Stimulated activated CD8-positive, alpha-beta memory T cell treated with anti-CD3 and anti-CD28 coated beads, Interleukin-15, amount 100 ng/mL, for 48 hours (primary cell): ENCODE measurements at regions not wholly inside any gene's neighbourhood (a gene's known extent, or its start where the extent isn't known, plus 50 kb on each side); places are given as distances from the start of the nearest gene placed in this dataset.

Experiments used
- DNase-seq, 2 donors: peaks; one replicate each; pipeline ENCODE4 v3.0.0-alpha.2; 2020; ENCODE audit warnings: low read depth in 2 of 2

- DNase-seq, result no peak
These were observed 171.7 kb upstream of the CELF2 start for GRCh38 chr10:10845826-10846503.

- DNase-seq, result no peak
These were observed 171.2 kb upstream of the CELF2 start for GRCh38 chr10:10846504-10846900.

- no peak for DNase-seq
These were observed 170.3 kb upstream of the CELF2 start for GRCh38 chr10:10847387-10847786.

GRCh38 chr10:10848488-10849111 lies 169.1 kb upstream of the CELF2 start:
- no peak for DNase-seq

GRCh38 chr10:10849306-10849705 lies 168.4 kb upstream of the CELF2 start:
- no peak for DNase-seq

GRCh38 chr10:10850214-10850613 lies 167.5 kb upstream of the CELF2 start:
- DNase-seq, result no peak

- no peak for DNase-seq
These were observed 165.2 kb upstream of the CELF2 start for GRCh38 chr10:10852464-10852863.

- no peak for DNase-seq
These were observed 163.7 kb upstream of the CELF2 start for GRCh38 chr10:10853954-10854353.

GRCh38 chr10:10854725-10855124 lies 162.9 kb upstream of the CELF2 start:
- no peak for DNase-seq

GRCh38 chr10:10855151-10855581 lies 162.5 kb upstream of the CELF2 start:
- DNase-seq, result no peak

- no peak for DNase-seq
These were observed 157.2 kb upstream of the CELF2 start for GRCh38 chr10:10860455-10860976.

- no peak for DNase-seq
These were observed 152.4 kb upstream of the CELF2 start for GRCh38 chr10:10865303-10865702.

- DNase-seq, result no peak
These were observed 151.8 kb upstream of the CELF2 start for GRCh38 chr10:10865913-10866312.

GRCh38 chr10:10869592-10869991 lies 148.1 kb upstream of the CELF2 start:
- no peak for DNase-seq

GRCh38 chr10:10870523-10871241 lies 147.0 kb upstream of the CELF2 start:
- DNase-seq, result no peak

GRCh38 chr10:10871352-10871751 lies 146.3 kb upstream of the CELF2 start:
- no peak for DNase-seq

- no peak for DNase-seq
These were observed 145.5 kb upstream of the CELF2 start for GRCh38 chr10:10872035-10872673.

- no peak for DNase-seq
These were observed 144.9 kb upstream of the CELF2 start for GRCh38 chr10:10872764-10873163.

- DNase-seq, result no peak
These were observed 144.4 kb upstream of the CELF2 start for GRCh38 chr10:10873289-10873688.

GRCh38 chr10:10873915-10874314 lies 143.8 kb upstream of the CELF2 start:
- DNase-seq, result no peak

- no peak for DNase-seq
These were observed 138.7 kb upstream of the CELF2 start for GRCh38 chr10:10878963-10879362.

- DNase-seq, result no peak
These were observed 136.4 kb upstream of the CELF2 start for GRCh38 chr10:10881117-10881813.
